Neural crest cell (in vitro differentiated cells): ENCODE measurements at regions not wholly inside any gene's neighbourhood (a gene's known extent, or its start where the extent isn't known, plus 50 kb on each side); places are given as distances from the start of the nearest gene placed in this dataset.

Source experiments
- DNase-seq: peaks from one replicate; pipeline ENCODE4 v3.0.0; 2021; ENCODE audit warnings: low read depth, mixed read lengths, low spot score
- H3K27ac Mint-ChIP-seq: one replicate; pipeline ENCODE4 v1.8.0; 2021; ENCODE audit warnings: mild to moderate bottlenecking, mixed read lengths; ENCODE audit not compliant: unreplicated experiment
- H3K27me3 Mint-ChIP-seq: 2 replicates; pipeline ENCODE4 v1.8.0; 2021; ENCODE audit warnings: low read depth, mild to moderate bottlenecking, mixed read lengths
- H3K36me3 Mint-ChIP-seq: 2 replicates; pipeline ENCODE4 v1.8.0; 2021; ENCODE audit warnings: low read depth, mild to moderate bottlenecking, mixed read lengths
- H3K4me1 Mint-ChIP-seq: 2 replicates; pipeline ENCODE4 v1.8.0; 2021; ENCODE audit warnings: mixed read lengths
- H3K4me3 Mint-ChIP-seq: one replicate; pipeline ENCODE4 v1.8.0; 2021; ENCODE audit warnings: mild to moderate bottlenecking, mixed read lengths
- H3K9me3 Mint-ChIP-seq: 2 replicates; pipeline ENCODE4 v1.8.0; 2021; ENCODE audit warnings: mixed read lengths
- CTCF ChIP-seq: fragments of 200-600 bp; sonication (generic); conservative IDR thresholded peaks from 2 replicates; pipeline ENCODE4 v1.5.0; 2021; ENCODE audit warnings: antibody characterized with exemption, mild to moderate bottlenecking

- no peak for TF ChIP-seq CTCF
- no peak for DNase-seq
These were observed 275.7 kb upstream of the SSTR1 start for GRCh38 chr14:37932008-37932407.

GRCh38 chr14:37932481-37932880 lies 275.2 kb upstream of the SSTR1 start:
- Mint-ChIP-seq H3K36me3 (no peaks in the 10 kb centered on the region), H3K4me1 (no peaks in the 10 kb centered on the region), H3K27ac (no peak overlapping the region), H3K9me3 (no peaks in the 10 kb centered on the region), H3K27me3 (peaks cover 28% of the 10 kb centered on the region), H3K4me3 (no peak overlapping the region)
- TF ChIP-seq CTCF: no peak
- no peak for DNase-seq

More at GRCh38 chr14:37932008-37932407, 275.7 kb upstream of the SSTR1 start:
- H3K9me3 Mint-ChIP-seq: no peaks in the 10 kb centered on the region
- no peaks in the 10 kb centered on the region for H3K36me3 Mint-ChIP-seq
- no peaks in the 10 kb centered on the region for H3K4me1 Mint-ChIP-seq
- no peak overlapping the region for H3K4me3 Mint-ChIP-seq
- peaks cover 28% of the 10 kb centered on the region for H3K27me3 Mint-ChIP-seq
- H3K27ac Mint-ChIP-seq: no peak overlapping the region

- TF ChIP-seq CTCF: no peak
- Mint-ChIP-seq H3K27me3 (peaks cover 20% of the 10 kb centered on the region), H3K9me3 (no peaks in the 10 kb centered on the region), H3K4me1 (no peaks in the 10 kb centered on the region), H3K27ac (no peak overlapping the region), H3K4me3 (no peak overlapping the region), H3K36me3 (no peaks in the 10 kb centered on the region)
- no peak for DNase-seq
These were observed 270.7 kb upstream of the SSTR1 start for GRCh38 chr14:37936971-37937370.

GRCh38 chr14:37939442-37940028 lies 268.2 kb upstream of the SSTR1 start:
- DNase-seq: no peak
- Mint-ChIP-seq H3K36me3 (no peaks in the 10 kb centered on the region), H3K9me3 (peaks cover 3% of the 10 kb centered on the region), H3K27me3 (peaks cover 3% of the 10 kb centered on the region), H3K4me3 (no peak overlapping the region), H3K27ac (no peak overlapping the region), H3K4me1 (no peaks in the 10 kb centered on the region)
- TF ChIP-seq CTCF: no peak

GRCh38 chr14:37945959-37946358 lies 261.7 kb upstream of the SSTR1 start:
- peaks cover 16% of the 10 kb centered on the region for H3K9me3 Mint-ChIP-seq
- no peak for TF ChIP-seq CTCF
- H3K36me3 Mint-ChIP-seq: no peaks in the 10 kb centered on the region
- H3K4me3 Mint-ChIP-seq: no peak overlapping the region
- no peaks in the 10 kb centered on the region for H3K27me3 Mint-ChIP-seq
- no peak overlapping the region for H3K27ac Mint-ChIP-seq
- no peak for DNase-seq
- H3K4me1 Mint-ChIP-seq: no peaks in the 10 kb centered on the region
